Astrocyte (in vitro differentiated cells and primary cell): ENCODE measurements at regions not wholly inside any gene's neighbourhood (a gene's known extent, or its start where the extent isn't known, plus 50 kb on each side); places are given as distances from the start of the nearest gene placed in this dataset.
"Not testable (repeated sequence)": the region's sequence is repeated elsewhere in the genome, so short reads cannot be mapped to it uniquely, and the experiment has no call there.

Source experiments
- DNase-seq: peaks from one replicate; pipeline ENCODE4 v3.0.0-alpha.2; 2010; ENCODE audit warnings: low read depth
- FAIRE-seq: peaks from 2 replicates; lab custom pipeline; 2011; peaks lifted over from hg19 to GRCh38; lab: Jason Lieb, UNC
- H2AFZ ChIP-seq: 2 replicates; pipeline ENCODE4 v1.6.0; 2012; ENCODE audit warnings: low read depth, low read length, inconsistent platforms
- H3K27ac ChIP-seq: 2 replicates; pipeline ENCODE4 v1.5.1; 2011; ENCODE audit warnings: low read depth, low read length, inconsistent platforms
- H3K27me3 ChIP-seq: 2 replicates; pipeline ENCODE4 v1.6.0; 2011; ENCODE audit warnings: low read length, inconsistent platforms; ENCODE audit not compliant: insufficient read depth
- H3K36me3 ChIP-seq: 2 replicates; pipeline ENCODE4 v1.5.1; 2011; ENCODE audit warnings: low read length, inconsistent platforms; ENCODE audit not compliant: insufficient read depth
- H3K4me1 ChIP-seq: 2 replicates; pipeline ENCODE4 v1.5.1; 2011; ENCODE audit warnings: low read length, inconsistent platforms; ENCODE audit not compliant: insufficient read depth
- H3K4me2 ChIP-seq: 2 replicates; pipeline ENCODE4 v1.6.0; 2012; ENCODE audit warnings: low read length, inconsistent platforms
- H3K4me3 ChIP-seq: 2 replicates; pipeline ENCODE4 v1.5.1; 2011; ENCODE audit warnings: low read depth, mild to moderate bottlenecking, low read length, inconsistent platforms; ENCODE audit not compliant: insufficient read depth
- H3K79me2 ChIP-seq: 2 replicates; pipeline ENCODE4 v1.6.0; 2012; ENCODE audit warnings: mild to moderate bottlenecking, low read length, inconsistent platforms; ENCODE audit not compliant: insufficient read depth
- H3K9ac ChIP-seq: 2 replicates; pipeline ENCODE4 v1.6.0; 2012; ENCODE audit warnings: mild to moderate bottlenecking, low read length, inconsistent platforms
- H3K9me3 ChIP-seq: 2 replicates; pipeline ENCODE4 v1.5.1; 2012; ENCODE audit warnings: low read depth, mild to moderate bottlenecking, low read length, inconsistent platforms; ENCODE audit not compliant: insufficient read depth
- H4K20me1 ChIP-seq: 2 replicates; pipeline ENCODE4 v1.6.0; 2012; ENCODE audit warnings: low read length, inconsistent platforms; ENCODE audit not compliant: insufficient read depth
- H3K27ac Mint-ChIP-seq: one replicate; pipeline ENCODE4 v1.8.0; 2021; ENCODE audit warnings: mild to moderate bottlenecking, mixed read lengths; ENCODE audit not compliant: unreplicated experiment
- H3K27me3 Mint-ChIP-seq: one replicate; pipeline ENCODE4 v1.8.0; 2021; ENCODE audit warnings: low read depth, mixed read lengths; ENCODE audit not compliant: unreplicated experiment
- H3K36me3 Mint-ChIP-seq: one replicate; pipeline ENCODE4 v1.8.0; 2021; ENCODE audit warnings: low read depth, mixed read lengths; ENCODE audit not compliant: unreplicated experiment
- H3K4me1 Mint-ChIP-seq: one replicate; pipeline ENCODE4 v1.8.0; 2021; ENCODE audit warnings: low read depth, mixed read lengths; ENCODE audit not compliant: unreplicated experiment
- H3K4me3 Mint-ChIP-seq: one replicate; pipeline ENCODE4 v1.8.0; 2021; ENCODE audit warnings: mild to moderate bottlenecking, moderate library complexity, mixed read lengths; ENCODE audit not compliant: unreplicated experiment
- H3K9me3 Mint-ChIP-seq: one replicate; pipeline ENCODE4 v1.8.0; 2021; ENCODE audit warnings: mild to moderate bottlenecking, mixed read lengths; ENCODE audit not compliant: unreplicated experiment
- EZH2 ChIP-seq: IDR thresholded peaks from 2 replicates; pipeline ENCODE4 v1.6.1; 2012; ENCODE audit warnings: mild to moderate bottlenecking, low read length, inconsistent platforms; ENCODE audit not compliant: insufficient read depth
- TF ChIP-seq, protein P1 (sequence below): IDR thresholded peaks from 2 replicates; pipeline ENCODE4 v1.5.1; 2011; ENCODE audit warnings: low read depth, mild to moderate bottlenecking, inconsistent platforms, low read length, moderate library complexity; ENCODE audit not compliant: insufficient read depth

DNA sequence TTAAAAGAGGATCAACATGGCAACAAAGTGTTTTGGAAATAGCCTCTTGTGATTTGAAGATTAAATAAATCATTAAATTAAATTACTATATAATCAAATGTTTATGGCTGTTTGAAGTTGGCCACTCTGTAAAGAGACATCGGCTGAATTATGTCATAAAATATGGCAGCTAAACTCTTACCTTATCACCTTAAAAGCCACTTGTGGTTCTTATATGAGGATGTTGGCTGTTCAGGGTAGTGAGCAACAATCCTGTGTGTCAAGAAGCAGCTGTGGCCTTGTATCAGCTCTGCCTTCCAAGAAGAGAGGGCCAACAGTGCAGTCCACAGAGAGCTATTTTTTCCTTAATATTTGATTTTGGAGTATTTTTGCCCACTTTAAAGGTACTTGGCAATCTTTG is 113.4 kb upstream of the CDK6 start:
- Histone ChIP-seq H4K20me1 (no peaks in the 10 kb centered on the region), H3K27ac (no peak overlapping the region), H3K79me2 (no peaks in the 10 kb centered on the region), H2AFZ (no peak overlapping the region), H3K4me2 (no peak overlapping the region), H3K9me3 (no peaks in the 10 kb centered on the region), H3K9ac (no peak overlapping the region), H3K36me3 (no peaks in the 10 kb centered on the region), H3K4me3 (no peak overlapping the region), H3K27me3 (no peaks in the 10 kb centered on the region), H3K4me1 (no peaks in the 10 kb centered on the region)
- TF ChIP-seq, protein P1, sequence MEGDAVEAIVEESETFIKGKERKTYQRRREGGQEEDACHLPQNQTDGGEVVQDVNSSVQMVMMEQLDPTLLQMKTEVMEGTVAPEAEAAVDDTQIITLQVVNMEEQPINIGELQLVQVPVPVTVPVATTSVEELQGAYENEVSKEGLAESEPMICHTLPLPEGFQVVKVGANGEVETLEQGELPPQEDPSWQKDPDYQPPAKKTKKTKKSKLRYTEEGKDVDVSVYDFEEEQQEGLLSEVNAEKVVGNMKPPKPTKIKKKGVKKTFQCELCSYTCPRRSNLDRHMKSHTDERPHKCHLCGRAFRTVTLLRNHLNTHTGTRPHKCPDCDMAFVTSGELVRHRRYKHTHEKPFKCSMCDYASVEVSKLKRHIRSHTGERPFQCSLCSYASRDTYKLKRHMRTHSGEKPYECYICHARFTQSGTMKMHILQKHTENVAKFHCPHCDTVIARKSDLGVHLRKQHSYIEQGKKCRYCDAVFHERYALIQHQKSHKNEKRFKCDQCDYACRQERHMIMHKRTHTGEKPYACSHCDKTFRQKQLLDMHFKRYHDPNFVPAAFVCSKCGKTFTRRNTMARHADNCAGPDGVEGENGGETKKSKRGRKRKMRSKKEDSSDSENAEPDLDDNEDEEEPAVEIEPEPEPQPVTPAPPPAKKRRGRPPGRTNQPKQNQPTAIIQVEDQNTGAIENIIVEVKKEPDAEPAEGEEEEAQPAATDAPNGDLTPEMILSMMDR = no peak
- no peak for TF ChIP-seq EZH2
- Mint-ChIP-seq H3K4me1 (no peaks in the 10 kb centered on the region), H3K9me3 (no peaks in the 10 kb centered on the region), H3K4me3 (no peak overlapping the region), H3K36me3 (no peaks in the 10 kb centered on the region), H3K27me3 (no peaks in the 10 kb centered on the region), H3K27ac (no peak overlapping the region)
- DNase-seq = no peak
- FAIRE-seq = no peak

DNA sequence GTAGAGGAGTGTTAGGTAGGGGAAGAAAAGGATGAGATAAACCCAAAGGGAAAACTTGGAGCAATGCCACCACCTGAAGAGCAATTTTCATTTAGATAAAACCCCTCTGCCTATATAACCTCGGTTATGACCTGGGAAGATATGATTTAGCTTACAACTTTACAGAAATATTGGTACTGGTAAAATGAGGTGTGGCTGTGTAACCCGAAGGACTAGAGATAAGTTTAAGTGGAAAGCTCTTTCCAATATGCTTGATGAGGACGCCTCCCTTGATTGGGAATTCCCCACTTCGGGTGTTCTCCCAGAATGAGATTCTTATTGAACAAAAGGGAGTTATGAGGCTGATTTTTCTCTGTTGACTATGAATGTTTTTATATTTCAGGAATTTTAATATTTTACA is 109.5 kb upstream of the CDK6 start:
- Mint-ChIP-seq H3K27me3 (no peaks in the 10 kb centered on the region), H3K36me3 (no peaks in the 10 kb centered on the region), H3K4me1 (no peaks in the 10 kb centered on the region), H3K4me3 (no peak overlapping the region), H3K27ac (no peak overlapping the region), H3K9me3 (peaks cover 16% of the 10 kb centered on the region)
- Histone ChIP-seq H3K4me1 (no peaks in the 10 kb centered on the region), H3K4me3 (no peak overlapping the region), H3K36me3 (no peaks in the 10 kb centered on the region), H3K4me2 (no peak overlapping the region), H3K79me2 (no peaks in the 10 kb centered on the region), H2AFZ (no peak overlapping the region), H4K20me1 (no peaks in the 10 kb centered on the region), H3K27ac (no peak overlapping the region), H3K9me3 (peaks cover 3% of the 10 kb centered on the region), H3K9ac (no peak overlapping the region), H3K27me3 (no peaks in the 10 kb centered on the region)
- FAIRE-seq (no peak), DNase-seq (no peak)
- TF ChIP-seq EZH2 = no peak
- TF ChIP-seq, protein P1 = no peak

DNA sequence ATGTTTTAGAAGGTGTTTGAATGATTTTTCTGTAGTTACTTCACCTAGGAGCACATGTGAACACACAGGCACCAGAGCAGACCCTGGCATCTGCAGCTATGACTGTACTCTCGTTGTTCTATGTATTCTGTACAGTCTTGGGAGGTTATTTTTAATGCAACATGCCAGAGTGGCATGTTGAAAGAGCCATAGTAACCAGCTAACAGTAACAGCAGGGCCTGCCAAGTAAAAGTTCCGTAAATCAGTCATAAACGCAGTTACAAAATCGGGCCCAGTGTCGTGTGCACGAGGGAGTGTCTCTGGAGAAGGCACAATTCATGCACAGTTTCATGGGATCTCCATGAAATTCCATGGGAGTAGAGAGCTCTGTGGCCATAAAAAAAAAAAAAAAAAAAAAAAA is 108.3 kb upstream of the CDK6 start:
- Histone ChIP-seq H3K27ac (no peak overlapping the region), H3K4me1 (no peaks in the 10 kb centered on the region), H3K9me3 (peaks cover 10% of the 10 kb centered on the region), H4K20me1 (no peaks in the 10 kb centered on the region), H2AFZ (no peak overlapping the region), H3K79me2 (no peaks in the 10 kb centered on the region), H3K4me3 (no peak overlapping the region), H3K4me2 (no peak overlapping the region), H3K27me3 (no peaks in the 10 kb centered on the region), H3K36me3 (no peaks in the 10 kb centered on the region), H3K9ac (no peak overlapping the region)
- FAIRE-seq = no peak
- Mint-ChIP-seq H3K9me3 (peaks cover 26% of the 10 kb centered on the region), H3K27ac (no peak overlapping the region), H3K27me3 (no peaks in the 10 kb centered on the region), H3K4me1 (no peaks in the 10 kb centered on the region), H3K4me3 (no peak overlapping the region), H3K36me3 (no peaks in the 10 kb centered on the region)
- TF ChIP-seq, protein P1 = no peak
- no peak for TF ChIP-seq EZH2
- DNase-seq = no peak

DNA sequence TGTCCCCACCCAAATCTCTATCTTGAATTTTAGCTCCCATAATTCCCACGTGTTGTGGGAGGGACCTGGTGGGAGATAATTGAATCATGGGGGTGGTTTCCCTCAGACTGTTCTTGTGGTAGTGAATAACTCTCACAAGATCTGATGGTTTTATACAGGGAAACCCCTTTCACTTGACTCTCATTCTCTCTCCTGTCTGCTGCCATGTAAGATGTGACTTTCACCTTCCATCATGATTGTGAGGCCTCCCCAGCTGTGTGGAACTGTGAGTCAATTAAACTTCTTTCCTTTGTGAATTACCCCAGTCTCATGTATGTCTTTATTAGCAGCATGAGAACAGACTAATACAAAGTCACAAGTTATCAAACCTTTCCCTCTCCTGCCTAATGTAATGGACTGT is 106.3 kb upstream of the CDK6 start:
- H3K4me2 ChIP-seq, H3K4me3 Mint-ChIP-seq, H3K36me3 Mint-ChIP-seq, H3K9ac ChIP-seq, H3K4me3 ChIP-seq, H3K4me1 Mint-ChIP-seq, H3K36me3 ChIP-seq, FAIRE-seq, H3K79me2 ChIP-seq, H3K27me3 ChIP-seq, H4K20me1 ChIP-seq, H2AFZ ChIP-seq, H3K27ac Mint-ChIP-seq, H3K27me3 Mint-ChIP-seq, DNase-seq, H3K4me1 ChIP-seq, H3K27ac ChIP-seq: not testable (repeated sequence)
- H3K9me3 Mint-ChIP-seq = peaks cover 36% of the 10 kb centered on the region
- H3K9me3 ChIP-seq = peaks cover 10% of the 10 kb centered on the region
